ENCODE measurements at regions not wholly inside any gene's neighbourhood (a gene's known extent, or its start where the extent isn't known, plus 50 kb on each side); places are given as distances from the start of the nearest gene placed in this dataset.
"Not testable (repeated sequence)": the region's sequence is repeated elsewhere in the genome, so short reads cannot be mapped to it uniquely, and the experiment has no call there.

DNA sequence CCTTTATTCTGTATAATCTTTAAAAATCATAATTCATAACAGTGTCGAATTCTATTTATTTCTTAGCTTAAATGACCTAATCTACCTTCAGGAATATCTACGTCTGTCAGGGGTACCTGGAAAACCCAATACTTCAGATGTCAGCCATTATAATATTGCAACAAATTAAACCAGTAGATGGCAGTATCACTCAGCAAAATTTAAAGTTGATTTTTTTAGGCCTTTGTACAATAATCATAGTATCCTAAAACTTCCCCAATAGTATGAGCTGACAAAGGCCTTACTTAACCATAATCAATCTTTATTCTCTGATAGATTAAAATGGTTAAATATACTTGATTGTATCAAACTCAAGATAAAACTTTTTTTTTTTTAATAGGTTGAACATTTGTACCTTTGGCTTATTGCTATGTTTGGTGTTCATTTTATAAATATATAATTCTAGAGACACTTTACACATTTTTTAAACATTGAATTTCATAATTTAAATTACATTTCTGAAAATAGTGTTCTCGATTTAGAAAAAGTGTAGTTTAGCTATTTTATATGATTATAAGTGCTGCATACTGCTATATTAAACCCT, 830.2 kb upstream of the SPRY2 start:
- no peak for DNase-seq (ENCODE audit: low read depth in 2 of 2)

DNA sequence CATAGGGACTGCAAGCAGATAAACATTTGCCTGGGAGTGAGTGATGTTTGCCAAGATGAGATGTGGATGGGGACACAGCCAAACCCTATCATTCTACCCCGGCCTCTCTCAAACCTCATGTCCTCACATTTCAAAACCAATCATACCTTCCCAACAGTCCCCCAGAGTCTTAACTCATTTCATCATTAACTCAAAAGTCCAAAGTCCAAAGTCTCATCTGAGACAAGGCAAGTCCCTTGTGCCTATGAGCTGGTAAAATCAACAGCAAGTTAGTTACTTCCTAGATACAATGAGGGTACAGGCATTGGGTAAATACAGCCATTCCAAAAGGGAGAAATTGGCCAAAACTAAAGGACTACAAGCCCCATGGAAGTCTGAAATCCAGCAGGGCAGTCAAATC, 822.9 kb upstream of the SPRY2 start:
- DNase-seq (ENCODE audit: low read depth in 2 of 2) = not testable (repeated sequence)

DNA sequence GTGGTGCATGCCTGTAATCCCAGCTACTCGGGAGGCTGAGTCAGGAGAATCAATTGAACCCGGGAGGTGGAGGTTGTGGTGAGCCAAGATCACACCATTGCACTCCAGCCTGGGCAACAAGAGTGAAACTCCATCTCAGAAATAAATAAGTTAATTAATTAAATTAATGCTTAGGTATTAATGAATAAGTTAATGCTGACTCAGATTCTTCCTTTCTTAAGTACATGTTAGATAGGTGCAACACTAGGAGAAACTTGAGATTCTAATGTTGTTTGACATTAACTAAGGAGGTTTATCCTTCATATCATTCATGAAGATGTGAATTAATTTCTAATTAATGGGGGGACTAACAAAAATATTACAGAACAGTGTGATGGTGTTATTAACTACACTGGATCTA, 812.6 kb upstream of the SPRY2 start:
- no peak for DNase-seq (ENCODE audit: low read depth in 2 of 2)

DNA sequence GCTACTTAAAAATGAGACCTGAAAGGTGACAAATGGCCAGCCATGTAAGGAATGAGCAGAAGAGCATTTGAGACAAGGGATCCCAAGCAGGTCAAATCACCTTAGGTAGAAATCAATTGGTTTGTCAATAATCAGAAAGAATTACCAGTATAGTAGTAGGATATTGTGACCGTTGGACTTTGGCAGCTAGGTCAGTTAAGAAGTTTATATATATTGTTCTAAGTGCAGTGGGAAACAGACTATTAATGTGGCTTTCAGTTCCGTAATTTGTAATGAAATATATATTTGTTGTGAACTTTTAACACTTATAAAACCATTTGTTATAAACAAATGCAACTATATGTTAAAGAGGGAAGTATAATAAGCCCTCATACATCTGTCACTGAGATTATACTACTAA, 807.9 kb upstream of the SPRY2 start:
- DNase-seq (ENCODE audit: low read depth in 2 of 2) = no peak

DNA sequence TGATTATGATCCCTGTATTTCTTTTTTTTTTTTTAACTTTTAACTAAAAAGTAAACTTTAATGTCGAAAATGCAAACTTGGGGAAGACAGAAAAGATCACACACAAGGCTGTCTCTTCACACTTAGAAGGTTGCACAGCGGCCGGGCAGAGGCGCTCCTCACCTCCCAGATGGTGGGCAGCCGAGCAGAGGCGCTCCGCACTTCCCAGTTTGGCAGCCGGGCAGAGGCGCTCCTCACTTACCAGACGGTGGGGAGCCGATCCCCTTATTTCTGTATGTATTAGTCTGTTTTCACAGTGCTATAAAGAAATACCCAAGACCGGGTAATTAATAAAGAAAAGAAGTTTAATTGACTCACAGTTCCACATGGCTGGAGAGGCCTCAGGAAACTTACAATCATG, 805.6 kb upstream of the SPRY2 start:
- DNase-seq (ENCODE audit: low read depth in 2 of 2) = not testable (repeated sequence)

DNA sequence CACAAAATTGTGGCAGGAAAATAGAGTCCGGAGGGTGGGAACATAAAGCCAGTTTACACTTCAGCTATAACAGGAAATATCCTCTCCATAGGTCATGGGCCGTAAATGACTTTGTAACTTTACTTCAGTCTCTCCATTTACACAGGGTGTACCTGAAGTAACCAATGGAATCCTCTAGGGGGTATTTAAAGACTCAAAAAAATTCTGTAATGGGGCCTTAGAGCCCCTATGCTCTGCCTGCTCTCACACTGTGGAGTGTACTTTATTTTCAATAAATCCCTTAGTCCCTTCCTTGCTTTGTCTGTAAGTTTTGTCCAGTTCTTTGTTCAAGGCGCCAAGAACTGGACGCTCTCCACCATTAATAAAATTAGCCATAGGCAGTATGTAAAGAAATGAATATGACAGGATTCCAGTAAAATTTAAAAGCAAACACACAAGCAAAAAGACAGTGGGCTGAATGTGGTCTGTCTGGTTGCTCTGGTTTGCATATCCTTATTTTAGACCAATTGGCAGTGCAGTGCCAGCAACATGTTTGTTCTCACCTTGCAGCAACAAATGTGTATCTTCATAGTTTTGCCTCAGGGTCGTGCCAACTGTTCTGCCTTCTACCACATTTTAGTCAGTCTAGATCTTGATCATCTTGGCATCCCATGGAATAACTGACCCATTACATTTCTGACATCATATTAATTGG, 801.5 kb upstream of the SPRY2 start:
- DNase-seq (ENCODE audit: low read depth in 2 of 2) = no peak

DNA sequence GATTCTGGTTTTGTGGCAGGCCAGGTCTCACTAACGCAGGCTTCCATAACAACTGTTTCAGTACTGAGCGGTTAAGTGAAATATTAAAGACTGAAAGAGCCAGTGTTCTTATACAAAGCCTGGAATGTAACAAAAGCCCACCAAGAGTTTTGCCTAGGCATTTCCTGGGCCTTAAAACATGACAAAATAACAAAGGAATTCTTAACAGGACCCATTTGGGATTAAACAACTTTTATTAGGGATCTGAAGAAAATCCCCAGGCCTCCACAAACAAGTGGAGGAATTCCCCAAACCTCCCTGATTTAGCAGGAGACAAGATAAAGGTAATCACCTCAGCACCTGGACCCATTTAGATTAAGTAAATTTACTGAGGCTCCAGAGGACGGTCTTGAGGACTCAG, 799.7 kb upstream of the SPRY2 start:
- no peak for DNase-seq (ENCODE audit: low read depth in 2 of 2)

DNA sequence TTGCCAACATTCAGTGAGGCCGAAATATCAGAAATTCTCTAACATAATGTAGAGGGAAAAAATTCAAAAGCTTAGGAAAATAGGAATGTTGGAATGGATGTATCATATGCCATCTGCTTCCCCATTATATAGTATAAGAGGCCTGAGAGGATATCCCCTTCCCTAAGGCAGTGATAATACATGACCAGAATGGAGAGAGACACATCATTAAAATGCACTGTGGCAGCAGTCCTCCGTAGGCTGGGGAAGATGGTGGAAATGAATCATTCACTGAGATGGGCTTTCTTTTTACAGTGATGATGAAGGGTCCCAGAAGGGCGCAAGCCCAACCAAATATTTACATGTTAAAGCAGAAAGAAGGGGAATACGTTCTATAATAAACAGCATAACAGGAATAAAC, 799.1 kb upstream of the SPRY2 start:
- no peak for DNase-seq (ENCODE audit: low read depth in 2 of 2)

DNA sequence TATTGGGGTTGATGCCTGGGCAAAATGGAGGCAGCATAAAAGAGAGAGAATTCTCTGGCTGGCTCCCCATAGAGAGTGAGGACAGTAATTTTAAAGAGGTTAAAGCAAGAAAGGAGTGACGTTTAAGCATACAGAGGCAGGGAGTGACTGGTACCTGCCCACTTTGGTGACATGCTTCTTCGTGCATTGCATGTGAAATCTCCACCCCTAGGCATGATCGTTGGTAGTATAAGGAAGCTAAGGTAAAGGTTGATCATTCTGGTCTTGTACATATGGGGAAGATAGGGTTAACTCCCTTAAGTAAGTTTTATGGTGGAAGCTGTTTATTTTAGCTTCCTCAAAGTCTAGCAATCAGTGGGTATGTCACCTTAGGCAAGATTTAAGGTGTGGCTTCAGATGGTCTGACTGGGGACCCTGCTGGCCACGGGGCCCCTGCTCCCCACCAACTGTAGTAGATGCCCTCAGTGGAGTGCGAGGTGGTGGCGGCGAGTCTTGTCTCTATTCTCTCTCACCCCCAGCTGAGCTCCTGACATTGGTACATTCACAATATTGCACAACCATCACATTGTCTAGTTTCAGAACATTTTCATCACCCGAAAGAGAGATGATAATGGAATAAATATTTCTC, 797.5 kb upstream of the SPRY2 start:
- no peak for DNase-seq (ENCODE audit: low read depth in 2 of 2)

DNA sequence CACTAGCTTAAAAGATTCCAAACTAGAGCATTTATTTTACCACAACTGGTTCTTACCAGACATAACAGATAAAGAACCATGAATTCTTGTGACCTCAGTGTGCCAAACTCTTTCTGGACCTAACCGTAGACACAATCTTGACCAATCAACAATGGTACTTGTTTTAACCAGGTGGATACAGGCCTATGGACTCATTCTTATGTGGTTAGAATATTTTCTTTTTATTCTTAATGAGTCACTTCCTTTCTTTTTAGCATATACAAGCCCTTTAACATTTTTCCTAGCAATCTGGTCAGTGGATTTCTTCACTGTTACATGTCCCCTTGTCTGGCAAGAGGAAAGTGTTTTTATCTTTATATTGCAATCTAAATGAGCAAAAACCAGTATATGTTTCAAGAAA, 792.1 kb upstream of the SPRY2 start:
- no peak for DNase-seq (ENCODE audit: low read depth in 2 of 2)

DNA sequence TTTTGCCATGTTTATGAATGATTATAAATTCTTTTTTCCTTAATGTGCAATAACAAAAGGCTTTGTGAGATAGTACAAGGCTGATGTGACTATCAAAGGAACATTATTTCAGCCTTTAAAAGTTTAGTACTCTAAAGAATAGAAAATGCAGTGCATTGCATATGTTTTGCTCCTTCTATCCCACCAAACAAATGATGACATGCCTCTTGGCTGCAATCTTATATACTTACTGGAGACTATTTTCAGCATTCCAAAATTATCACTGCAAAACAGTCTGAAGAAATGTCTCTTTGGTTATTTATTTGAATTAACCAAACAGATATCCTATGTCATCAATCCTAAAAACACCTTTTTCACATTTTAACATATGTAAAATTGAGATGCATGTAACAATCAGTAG, 776.5 kb upstream of the SPRY2 start:
- DNase-seq (ENCODE audit: low read depth in 2 of 2) = no peak

DNA sequence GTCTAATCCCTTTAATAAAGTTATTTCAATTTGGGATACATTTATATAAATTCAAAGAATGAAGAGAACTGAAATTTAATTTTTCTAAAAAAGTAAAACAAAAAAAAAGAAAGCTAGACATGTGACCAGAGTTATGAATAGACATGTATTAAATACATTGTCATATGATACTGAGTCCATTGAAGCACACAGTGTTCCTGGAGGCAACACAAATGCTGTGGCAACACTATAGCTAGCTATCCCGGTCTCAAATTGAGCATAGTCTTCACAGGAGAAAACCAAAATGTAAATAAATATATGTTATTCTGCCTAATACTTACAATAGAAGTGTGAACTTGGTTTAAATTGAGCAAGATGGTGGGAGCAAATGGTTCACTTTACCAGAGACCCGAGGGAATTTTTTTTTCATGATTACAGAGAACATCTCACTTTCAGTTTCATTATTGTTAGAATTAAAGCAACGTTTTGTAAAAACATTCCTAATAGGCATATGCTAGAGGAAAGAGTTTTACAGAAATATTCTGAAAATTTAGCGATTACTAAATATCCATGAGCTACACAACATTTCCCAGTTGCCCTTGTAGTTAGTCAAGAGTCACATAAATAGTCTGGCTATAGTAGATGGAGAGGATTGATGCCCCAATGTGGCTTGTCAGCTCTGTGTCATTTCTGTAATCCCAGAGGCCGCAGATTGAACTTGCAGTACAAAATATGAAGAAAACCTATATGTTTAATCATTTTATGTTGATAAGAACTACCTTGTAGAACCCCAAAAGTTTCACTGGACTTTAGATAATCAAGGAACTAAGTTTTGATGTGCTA, 775.7 kb upstream of the SPRY2 start:
- no peak for DNase-seq (ENCODE audit: low read depth in 2 of 2)

DNA sequence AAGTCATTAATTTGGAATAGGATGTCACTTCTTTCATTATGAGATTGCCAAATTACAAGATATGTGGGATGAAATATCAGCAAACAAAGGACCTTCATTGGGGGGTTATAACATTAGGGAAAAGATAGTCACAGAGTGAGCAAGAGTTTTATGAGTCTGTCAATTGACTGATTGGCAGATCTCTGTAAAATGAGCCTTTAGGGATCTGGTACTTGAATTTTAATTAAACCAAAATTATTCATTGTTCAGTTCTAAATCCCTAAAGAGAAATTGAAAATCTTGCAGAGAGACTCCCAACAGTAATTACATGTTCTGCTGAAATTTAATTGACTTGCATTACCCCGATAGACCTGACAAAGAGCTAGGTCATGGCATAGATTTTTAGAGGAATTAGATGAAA, 768.1 kb upstream of the SPRY2 start:
- DNase-seq (ENCODE audit: low read depth in 2 of 2) = no peak

DNA sequence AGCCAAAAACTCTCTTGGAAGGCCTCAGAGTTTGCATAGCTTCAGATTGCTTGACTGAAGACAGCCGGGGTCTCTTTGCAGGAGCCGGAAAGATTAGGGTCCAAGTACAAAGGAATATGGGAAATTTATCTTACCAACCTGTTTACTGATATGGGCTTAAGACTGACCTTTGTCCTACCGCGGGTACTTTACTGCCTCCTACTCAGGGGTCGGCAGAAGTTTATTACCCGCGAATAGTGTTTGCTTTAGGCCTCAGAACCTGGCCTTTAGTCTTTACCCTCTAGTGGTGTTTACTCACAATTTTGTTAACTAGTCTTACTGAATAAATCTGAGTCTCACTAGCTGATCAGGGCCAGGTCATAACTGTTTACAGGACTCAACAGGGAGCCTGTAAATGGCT, 765.4 kb upstream of the SPRY2 start:
- DNase-seq (ENCODE audit: low read depth in 2 of 2) = no peak

DNA sequence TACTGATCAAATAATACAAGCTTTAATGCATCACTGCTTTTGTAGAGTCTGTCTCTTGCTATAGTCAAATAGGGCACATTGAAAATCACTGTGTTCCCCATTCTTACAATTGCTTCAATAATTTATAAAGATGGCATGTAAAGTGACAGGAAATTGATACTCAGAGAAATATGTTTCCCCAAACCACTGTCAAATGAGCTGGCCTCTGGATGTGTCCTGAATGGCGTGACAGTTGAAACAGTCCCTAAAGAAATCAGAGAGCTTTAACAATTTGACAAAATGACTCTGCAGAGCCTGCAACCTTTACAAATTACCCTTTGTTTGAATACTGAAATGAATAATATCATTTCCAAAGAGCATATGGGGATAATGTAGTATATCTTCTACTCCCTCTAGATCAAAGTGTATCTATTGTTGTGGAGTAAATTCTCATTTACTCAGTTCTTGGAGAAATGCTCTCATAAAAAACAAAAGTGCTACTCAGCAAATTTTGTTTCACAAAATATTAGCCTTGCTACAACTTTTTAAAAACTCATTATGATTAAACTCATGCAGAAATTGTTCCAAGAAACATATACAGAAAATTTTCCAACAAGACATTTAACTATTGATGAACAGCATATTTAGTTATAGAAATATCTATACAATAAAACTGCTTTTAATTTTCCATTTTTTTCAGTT, 763.2 kb upstream of the SPRY2 start:
- DNase-seq (ENCODE audit: low read depth in 2 of 2) = no peak

DNA sequence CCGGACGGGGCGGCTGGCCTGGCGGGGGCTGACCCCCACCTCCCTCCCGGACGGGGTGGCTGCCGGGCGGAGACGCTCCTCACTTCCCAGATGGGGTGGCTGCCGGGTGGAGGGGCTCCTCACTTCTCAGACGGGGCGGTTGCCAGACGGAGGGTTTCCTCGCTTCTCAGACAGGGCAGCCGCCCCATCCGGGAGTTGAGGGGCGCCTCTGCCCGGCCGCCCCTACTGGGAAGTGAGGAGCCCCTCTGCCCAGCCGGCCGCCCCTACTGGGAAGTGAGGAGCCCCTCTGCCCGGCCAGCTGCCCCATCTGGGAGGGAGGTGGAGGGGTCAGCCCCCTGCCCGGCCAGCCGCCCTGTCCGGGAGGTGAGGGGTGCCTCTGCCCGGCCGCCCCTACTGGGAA, 761.1 kb upstream of the SPRY2 start:
- DNase-seq (ENCODE audit: low read depth in 2 of 2) = not testable (repeated sequence)

DNA sequence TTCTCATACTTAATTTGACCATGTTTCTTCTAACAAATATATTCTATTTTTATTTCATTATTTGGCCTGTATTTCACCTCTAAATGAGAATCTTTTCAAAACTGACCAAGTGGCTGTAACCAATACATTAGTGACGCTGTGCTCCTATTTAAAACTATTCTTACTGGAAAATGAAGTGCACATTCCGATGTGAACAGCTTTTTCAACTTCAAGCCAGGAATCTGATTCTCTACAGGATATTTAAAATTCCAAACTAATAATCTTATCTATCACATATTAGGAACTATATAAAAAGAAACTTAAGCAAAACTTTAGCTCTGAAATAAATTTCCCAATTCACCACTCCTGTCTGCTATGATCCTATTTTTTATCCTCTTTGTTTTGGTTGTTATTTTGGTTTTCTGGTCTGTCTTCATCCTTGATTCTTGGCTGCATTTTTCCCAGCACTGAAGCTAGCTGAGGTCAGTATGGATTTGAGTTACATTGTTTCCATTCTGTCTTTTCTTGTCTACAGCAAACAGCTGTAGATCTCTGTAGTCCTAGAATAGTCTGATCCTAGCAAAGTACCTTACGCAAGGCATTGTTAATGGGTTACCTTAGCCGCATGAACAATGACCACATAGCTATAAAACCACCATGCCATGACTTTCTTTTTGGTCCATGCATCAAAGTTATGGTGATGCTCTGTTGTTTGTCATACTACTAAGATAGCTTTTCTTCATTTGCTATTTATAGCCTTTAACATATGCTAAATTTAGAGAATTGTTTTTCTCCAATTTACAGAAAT, 748.6 kb upstream of the SPRY2 start:
- DNase-seq (ENCODE audit: low read depth in 2 of 2) = no peak

DNA sequence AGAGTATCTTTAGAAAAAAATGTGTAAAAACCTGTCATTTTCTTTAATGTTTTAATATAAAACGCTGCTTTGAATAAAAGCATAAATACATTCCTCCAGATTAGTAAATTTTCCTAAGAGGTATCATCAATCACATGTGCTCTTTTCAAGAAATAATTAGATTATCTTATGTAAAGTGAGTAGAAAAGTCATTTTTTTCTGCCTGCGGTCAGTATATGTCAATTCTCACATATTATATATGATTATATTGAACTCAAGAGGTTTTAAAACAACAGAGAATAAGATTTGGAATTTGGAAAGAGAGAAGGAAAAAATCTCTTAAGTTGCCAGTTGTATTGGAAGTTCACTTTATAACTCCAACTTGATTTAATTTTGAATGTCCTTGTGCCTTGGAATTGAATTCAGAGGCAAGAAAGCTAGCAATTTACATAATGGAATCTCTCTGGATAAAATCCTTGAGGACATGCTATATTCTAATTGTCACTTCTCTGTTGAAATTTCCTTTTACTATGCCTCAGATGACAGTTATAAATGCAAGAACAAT, 740.1 kb upstream of the SPRY2 start:
- DNase-seq (ENCODE audit: low read depth in 2 of 2) = no peak

DNA sequence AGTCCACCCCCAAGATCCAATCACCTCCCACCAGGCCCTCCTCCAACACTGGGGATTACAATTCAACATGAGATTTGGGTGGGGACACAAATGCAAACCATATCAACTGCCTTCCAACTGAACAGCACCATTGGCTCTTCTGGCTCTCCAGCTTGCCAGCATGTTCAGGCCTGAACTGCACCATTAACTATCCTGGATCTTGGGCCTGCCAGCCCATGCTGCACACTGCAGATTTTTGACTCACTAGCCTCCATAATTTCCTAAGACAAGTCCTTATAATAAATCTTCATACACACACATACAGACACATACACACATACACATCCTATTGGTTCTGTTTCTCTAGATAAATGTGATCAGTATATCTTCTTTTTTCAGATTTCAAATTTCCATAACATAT, 737.1 kb upstream of the SPRY2 start:
- no peak for DNase-seq (ENCODE audit: low read depth in 2 of 2)

DNA sequence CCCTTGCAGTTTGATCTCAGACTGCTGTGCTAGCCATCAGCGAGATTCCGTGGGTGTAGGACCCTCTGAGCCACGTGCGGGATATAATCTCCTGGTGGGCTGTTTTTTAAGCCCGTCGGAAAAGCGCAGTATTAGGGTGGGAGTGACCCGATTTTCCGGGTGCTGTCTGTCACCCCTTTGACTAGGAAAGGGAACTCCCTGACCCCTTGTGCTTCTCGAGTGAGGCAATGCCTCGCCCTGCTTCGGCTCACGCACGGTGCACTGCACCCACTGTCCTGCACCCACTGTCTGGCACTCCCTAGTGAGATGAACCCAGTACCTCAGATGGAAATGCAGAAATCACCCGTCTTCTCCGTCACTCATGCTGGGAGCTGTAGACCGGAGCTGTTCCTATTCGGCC, 728.9 kb upstream of the SPRY2 start:
- not testable (repeated sequence) for DNase-seq (ENCODE audit: low read depth in 2 of 2)

DNA sequence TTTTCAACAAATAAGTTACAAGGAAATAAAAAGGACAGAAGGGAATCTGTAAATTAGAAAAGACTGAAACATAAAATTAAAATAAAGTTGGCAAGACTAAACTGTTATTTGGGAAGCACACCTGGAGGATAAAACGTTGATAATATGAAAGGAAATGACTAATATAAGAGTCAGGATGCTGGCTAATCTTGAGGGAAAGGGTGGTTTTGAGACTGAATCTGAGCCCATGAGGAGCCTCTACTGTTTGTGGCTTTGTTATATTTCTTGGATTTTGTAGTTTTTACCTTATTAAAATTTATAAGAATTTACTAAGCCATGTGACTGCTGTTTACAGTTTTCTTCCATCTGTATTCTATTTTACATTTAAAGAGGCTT, 718.0 kb upstream of the SPRY2 start:
- no peak for DNase-seq (ENCODE audit: low read depth in 2 of 2)

Measured in stimulated activated CD4-positive, alpha-beta T cell treated with anti-CD3 and anti-CD28 coated beads, Interleukin-4, amount 100 ng/mL, for 48 hours (primary cell).